Cardiac muscle cell (in vitro differentiated cells and primary cell): ENCODE measurements at regions not wholly inside any gene's neighbourhood (a gene's known extent, or its start where the extent isn't known, plus 50 kb on each side); places are given as distances from the start of the nearest gene placed in this dataset.

Experiments used
- DNase-seq, 2 donors: peaks; one replicate each; pipeline versions ENCODE4 v3.0.0 to v3.0.0-alpha.2; 2010 to 2017; ENCODE audit warnings: low read depth in 1 of 2, low spot score in 1 of 2
- H3K27ac ChIP-seq: fragments of 200-600 bp; sonication (generic); 2 replicates; pipeline ENCODE4 v1.5.1; 2016
- H3K27me3 ChIP-seq: fragments of 200-600 bp; sonication (generic); 2 replicates; pipeline ENCODE4 v1.6.0; 2016; ENCODE audit warnings: control low read depth
- H3K36me3 ChIP-seq: fragments of 200-600 bp; sonication (generic); 2 replicates; pipeline ENCODE4 v1.5.1; 2016; ENCODE audit warnings: control low read depth
- H3K4me1 ChIP-seq: fragments of 200-600 bp; sonication (generic); 2 replicates; pipeline ENCODE4 v1.8.1; 2017; ENCODE audit warnings: low read depth, mild to moderate bottlenecking, mixed run types
- H3K4me3 ChIP-seq: fragments of 200-600 bp; sonication (generic); 2 replicates; pipeline ENCODE4 v1.5.1; 2016; ENCODE audit warnings: mild to moderate bottlenecking
- H3K9me3 ChIP-seq: fragments of 200-600 bp; sonication (generic); 2 replicates; pipeline ENCODE4 v1.5.1; 2017; ENCODE audit warnings: low read depth, mild to moderate bottlenecking, control low read depth
- TF ChIP-seq, protein P1 (sequence below): IDR thresholded peaks from 2 replicates; pipeline ENCODE4 v1.5.1; 2012; ENCODE audit warnings: low read depth, mild to moderate bottlenecking, low read length

DNA sequence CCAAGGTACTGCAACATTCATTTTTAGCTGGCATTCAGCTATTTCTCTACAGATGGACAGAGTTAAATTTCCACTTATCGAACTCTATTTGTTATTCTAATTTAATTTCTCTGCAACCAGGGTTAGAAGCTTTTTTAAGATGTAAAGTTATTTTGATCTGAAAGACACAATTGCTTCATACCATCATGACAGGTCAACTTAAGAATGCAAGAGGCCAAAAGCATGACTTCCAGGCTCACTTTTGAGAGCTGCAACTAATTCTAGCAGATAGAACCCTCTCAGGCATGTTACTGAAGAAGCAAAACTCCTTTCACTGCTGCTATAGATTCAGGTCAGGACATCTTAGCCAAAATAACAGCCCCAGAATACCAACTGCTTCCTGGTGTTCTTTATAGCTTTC lies 86.5 kb upstream of the GALNT18 start:
- no peaks in the 10 kb centered on the region for H3K36me3 ChIP-seq
- no peaks in the 10 kb centered on the region for H3K9me3 ChIP-seq
- no peak for DNase-seq
- H3K4me3 ChIP-seq = no peak overlapping the region
- no peak overlapping the region for H3K27ac ChIP-seq
- TF ChIP-seq, protein P1, sequence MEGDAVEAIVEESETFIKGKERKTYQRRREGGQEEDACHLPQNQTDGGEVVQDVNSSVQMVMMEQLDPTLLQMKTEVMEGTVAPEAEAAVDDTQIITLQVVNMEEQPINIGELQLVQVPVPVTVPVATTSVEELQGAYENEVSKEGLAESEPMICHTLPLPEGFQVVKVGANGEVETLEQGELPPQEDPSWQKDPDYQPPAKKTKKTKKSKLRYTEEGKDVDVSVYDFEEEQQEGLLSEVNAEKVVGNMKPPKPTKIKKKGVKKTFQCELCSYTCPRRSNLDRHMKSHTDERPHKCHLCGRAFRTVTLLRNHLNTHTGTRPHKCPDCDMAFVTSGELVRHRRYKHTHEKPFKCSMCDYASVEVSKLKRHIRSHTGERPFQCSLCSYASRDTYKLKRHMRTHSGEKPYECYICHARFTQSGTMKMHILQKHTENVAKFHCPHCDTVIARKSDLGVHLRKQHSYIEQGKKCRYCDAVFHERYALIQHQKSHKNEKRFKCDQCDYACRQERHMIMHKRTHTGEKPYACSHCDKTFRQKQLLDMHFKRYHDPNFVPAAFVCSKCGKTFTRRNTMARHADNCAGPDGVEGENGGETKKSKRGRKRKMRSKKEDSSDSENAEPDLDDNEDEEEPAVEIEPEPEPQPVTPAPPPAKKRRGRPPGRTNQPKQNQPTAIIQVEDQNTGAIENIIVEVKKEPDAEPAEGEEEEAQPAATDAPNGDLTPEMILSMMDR = no peak
- H3K27me3 ChIP-seq = peaks cover 5% of the 10 kb centered on the region
- H3K4me1 ChIP-seq = no peaks in the 10 kb centered on the region

DNA sequence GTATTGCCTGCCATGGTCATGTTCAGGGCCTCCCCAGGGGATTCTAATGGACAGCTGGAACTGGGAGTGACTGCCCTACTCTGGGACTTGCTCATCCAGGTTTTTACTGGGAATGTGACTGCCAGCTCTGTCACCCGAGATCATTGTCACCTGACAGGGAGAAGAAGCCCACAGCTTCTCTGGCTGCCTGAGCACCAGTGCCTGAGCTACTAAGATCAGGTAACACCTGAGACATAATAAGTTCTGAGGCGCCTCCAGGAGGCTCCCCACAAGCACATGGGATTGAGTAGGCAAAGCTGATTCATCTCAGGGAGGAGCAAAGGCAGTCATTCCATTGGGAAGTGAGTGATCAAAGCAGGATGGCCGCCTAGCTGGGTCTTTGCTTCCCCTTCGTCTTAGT lies 84.2 kb upstream of the GALNT18 start:
- Histone ChIP-seq H3K27me3 (peaks cover 5% of the 10 kb centered on the region), H3K36me3 (no peaks in the 10 kb centered on the region), H3K9me3 (no peaks in the 10 kb centered on the region), H3K4me3 (no peak overlapping the region), H3K4me1 (no peaks in the 10 kb centered on the region), H3K27ac (no peak overlapping the region)
- no peak for DNase-seq
- TF ChIP-seq, protein P1 = no peak

DNA sequence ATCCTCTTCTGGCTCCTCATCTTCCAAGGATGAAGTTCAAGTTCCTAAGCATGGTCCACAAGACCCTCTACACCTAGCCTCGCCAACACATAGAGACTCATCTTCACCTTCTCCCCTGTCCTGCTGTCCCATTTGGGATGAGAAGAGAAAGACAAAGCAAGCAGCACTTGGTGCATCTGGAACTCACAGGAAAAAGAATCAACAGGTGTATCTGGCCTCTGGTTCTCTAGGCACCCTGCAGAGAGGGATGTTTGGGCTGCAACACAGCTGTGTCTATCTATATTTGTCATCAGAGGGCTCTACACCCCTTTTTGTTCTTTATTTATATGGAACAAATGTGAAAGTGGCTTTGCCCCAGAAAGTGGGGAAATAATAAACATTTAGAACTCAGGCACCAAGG lies 82.1 kb upstream of the GALNT18 start:
- Histone ChIP-seq H3K4me3 (no peak overlapping the region), H3K9me3 (no peaks in the 10 kb centered on the region), H3K4me1 (no peaks in the 10 kb centered on the region), H3K27me3 (peaks cover 5% of the 10 kb centered on the region), H3K36me3 (no peaks in the 10 kb centered on the region), H3K27ac (no peak overlapping the region)
- TF ChIP-seq, protein P1 = no peak
- no peak for DNase-seq

DNA sequence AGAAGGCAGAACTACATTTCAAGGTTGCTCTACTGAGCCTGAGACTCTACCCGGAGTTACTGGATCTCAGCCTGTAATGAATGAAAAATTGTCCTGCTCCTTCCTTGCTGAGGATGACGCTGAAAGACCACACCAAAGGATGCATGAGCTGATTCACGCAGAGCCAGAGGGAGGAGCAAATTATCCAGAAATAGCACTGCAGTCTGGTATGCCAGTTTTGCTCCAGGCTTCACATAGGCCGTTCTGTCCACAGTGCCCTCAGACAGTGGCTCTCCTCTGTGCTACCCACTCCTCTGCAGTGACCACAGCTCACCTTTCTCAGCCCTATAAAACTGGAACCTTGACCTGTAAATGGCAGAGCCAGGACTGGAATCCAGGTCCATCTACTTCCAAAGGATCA lies 79.3 kb upstream of the GALNT18 start:
- Histone ChIP-seq H3K36me3 (no peaks in the 10 kb centered on the region), H3K9me3 (no peaks in the 10 kb centered on the region), H3K4me3 (no peak overlapping the region), H3K4me1 (no peaks in the 10 kb centered on the region), H3K27ac (no peak overlapping the region), H3K27me3 (no peaks in the 10 kb centered on the region)
- no peak for DNase-seq
- TF ChIP-seq, protein P1 = no peak

DNA sequence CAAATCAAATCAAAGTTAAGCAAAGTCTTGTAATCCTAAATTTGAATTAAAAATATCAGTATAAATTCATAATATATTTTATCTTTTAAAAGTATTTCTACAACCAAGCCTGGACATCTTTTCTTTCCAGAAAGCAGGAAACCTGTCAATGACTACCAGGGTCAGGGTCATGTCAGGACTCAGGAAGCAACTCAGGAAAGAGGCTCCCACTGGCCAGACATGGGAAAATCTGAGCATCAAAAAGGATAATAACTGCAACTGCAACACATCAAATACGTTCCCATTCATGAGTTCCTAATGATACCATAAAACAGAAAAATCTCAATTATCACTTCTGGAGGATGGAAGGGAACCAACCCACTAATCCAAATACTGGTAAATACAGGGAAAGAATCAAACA lies 76.0 kb upstream of the GALNT18 start:
- H3K9me3 ChIP-seq = no peaks in the 10 kb centered on the region
- H3K27ac ChIP-seq = no peak overlapping the region
- TF ChIP-seq, protein P1 = no peak
- no peak for DNase-seq
- H3K36me3 ChIP-seq = no peaks in the 10 kb centered on the region
- H3K27me3 ChIP-seq = no peaks in the 10 kb centered on the region
- H3K4me1 ChIP-seq = no peaks in the 10 kb centered on the region
- H3K4me3 ChIP-seq = no peak overlapping the region
